AG04450 (cell line): ENCODE measurements at regions not wholly inside any gene's neighbourhood (a gene's known extent, or its start where the extent isn't known, plus 50 kb on each side); places are given as distances from the start of the nearest gene placed in this dataset.
"Not testable (repeated sequence)": the region's sequence is repeated elsewhere in the genome, so short reads cannot be mapped to it uniquely, and the experiment has no call there.

Experiments
- CTCF ChIA-PET: fragments of 300-600, 350-600 bp; formaldehyde crosslinking; extraction: SDS; loops from one replicate; lab custom pipeline; 2022; ENCODE audit warnings: antibody characterized with exemption, inconsistent platforms; lab: Charles Lee
- POLR2A ChIA-PET: fragments of 350-600 bp; formaldehyde crosslinking; extraction: SDS; loops from one replicate; lab custom pipeline; 2021; ENCODE audit warnings: antibody characterized with exemption, inconsistent platforms; lab: Yijun Ruan, JAX
- DNase-seq: peaks from one replicate; pipeline ENCODE4 v3.0.0-alpha.2; 2011; ENCODE audit warnings: low read depth, low spot score
- H3K27ac ChIP-seq: one replicate; pipeline ENCODE4 v1.5.1; 2012; ENCODE audit warnings: low read depth, low read length, control low read depth
- H3K27me3 ChIP-seq: one replicate; pipeline ENCODE4 v1.6.0; 2012; ENCODE audit warnings: low read length; ENCODE audit not compliant: control insufficient read depth, insufficient read depth
- H3K4me3 ChIP-seq: 2 replicates; pipeline ENCODE4 v1.5.1; 2011; ENCODE audit warnings: mild to moderate bottlenecking, low read depth, low read length, control low read depth
- H3K9me3 ChIP-seq: 2 replicates; pipeline ENCODE4 v1.5.1; 2012; ENCODE audit warnings: low read length; ENCODE audit not compliant: control insufficient read depth, insufficient read depth
- TF ChIP-seq, protein P1 (sequence below): IDR thresholded peaks from 2 replicates; pipeline ENCODE4 v1.5.1; 2011; ENCODE audit warnings: low read depth, low read length, control low read depth, inconsistent platforms

- Histone ChIP-seq H3K27me3 (no peaks in the 10 kb centered on the region), H3K4me3 (no peak overlapping the region), H3K9me3 (no peaks in the 10 kb centered on the region), H3K27ac (no peak overlapping the region)
- POLR2A ChIA-PET, result interaction anchor here (0.5 kb wide), 1 partner anchor 249 kb away, joined by 3 read pairs; no protein-coding TSS in a partner anchor
- no peak for DNase-seq
- TF ChIP-seq, protein P1, sequence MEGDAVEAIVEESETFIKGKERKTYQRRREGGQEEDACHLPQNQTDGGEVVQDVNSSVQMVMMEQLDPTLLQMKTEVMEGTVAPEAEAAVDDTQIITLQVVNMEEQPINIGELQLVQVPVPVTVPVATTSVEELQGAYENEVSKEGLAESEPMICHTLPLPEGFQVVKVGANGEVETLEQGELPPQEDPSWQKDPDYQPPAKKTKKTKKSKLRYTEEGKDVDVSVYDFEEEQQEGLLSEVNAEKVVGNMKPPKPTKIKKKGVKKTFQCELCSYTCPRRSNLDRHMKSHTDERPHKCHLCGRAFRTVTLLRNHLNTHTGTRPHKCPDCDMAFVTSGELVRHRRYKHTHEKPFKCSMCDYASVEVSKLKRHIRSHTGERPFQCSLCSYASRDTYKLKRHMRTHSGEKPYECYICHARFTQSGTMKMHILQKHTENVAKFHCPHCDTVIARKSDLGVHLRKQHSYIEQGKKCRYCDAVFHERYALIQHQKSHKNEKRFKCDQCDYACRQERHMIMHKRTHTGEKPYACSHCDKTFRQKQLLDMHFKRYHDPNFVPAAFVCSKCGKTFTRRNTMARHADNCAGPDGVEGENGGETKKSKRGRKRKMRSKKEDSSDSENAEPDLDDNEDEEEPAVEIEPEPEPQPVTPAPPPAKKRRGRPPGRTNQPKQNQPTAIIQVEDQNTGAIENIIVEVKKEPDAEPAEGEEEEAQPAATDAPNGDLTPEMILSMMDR, result no peak
- CTCF ChIA-PET, result interaction anchor here (1.6 kb wide), 1 partner anchor 118 kb away, joined by 4 read pairs; no protein-coding TSS in a partner anchor
These were observed 117.6 kb downstream of the MRPL39 start for GRCh38 chr21:25489673-25490072.

DNA sequence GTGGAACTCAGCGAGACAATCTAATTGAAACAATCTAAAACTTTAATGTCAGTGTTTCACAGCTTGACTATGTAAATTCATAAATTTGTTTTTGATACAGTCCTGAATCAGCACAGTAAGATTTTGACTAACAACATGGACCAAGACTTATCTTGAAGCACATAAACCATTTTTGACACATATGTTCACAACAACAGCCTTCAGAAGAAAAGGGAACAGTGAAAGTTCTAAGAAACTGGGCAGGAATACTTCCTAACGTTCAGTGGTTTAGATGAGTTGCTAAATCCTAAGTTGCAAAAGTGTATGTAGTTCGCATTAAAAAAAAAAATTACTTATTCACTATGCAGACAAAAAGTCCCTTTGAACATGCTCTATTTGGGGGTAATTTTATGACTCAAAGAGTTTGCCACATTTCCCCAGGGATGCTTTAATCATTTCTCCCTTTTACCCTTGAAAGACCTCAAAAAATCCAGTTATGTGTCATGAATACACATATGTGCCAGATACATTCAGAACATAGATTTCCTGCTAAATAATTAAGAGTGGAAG is 120.2 kb downstream of the MRPL39 start:
- ChIA-PET CTCF (no interaction called here), POLR2A (no interaction called here)
- TF ChIP-seq, protein P1, result no peak
- Histone ChIP-seq H3K27me3 (no peaks in the 10 kb centered on the region), H3K4me3 (no peak overlapping the region), H3K9me3 (no peaks in the 10 kb centered on the region), H3K27ac (no peak overlapping the region)
- DNase-seq, result no peak

GRCh38 chr21:25485914-25486313 is 121.4 kb downstream of the MRPL39 start:
- Histone ChIP-seq H3K27me3 (no peaks in the 10 kb centered on the region), H3K9me3 (no peaks in the 10 kb centered on the region), H3K4me3 (no peak overlapping the region), H3K27ac (no peak overlapping the region)
- TF ChIP-seq, protein P1, result no peak
- ChIA-PET CTCF (no interaction called here), POLR2A (no interaction called here)
- DNase-seq, result no peak

- ChIA-PET CTCF (no interaction called here), POLR2A (no interaction called here)
- H3K9me3 ChIP-seq, result no peaks in the 10 kb centered on the region
- H3K4me3 ChIP-seq, result no peak overlapping the region
- H3K27ac ChIP-seq, result no peak overlapping the region
- no peak for DNase-seq
- TF ChIP-seq, protein P1, result no peak
- no peaks in the 10 kb centered on the region for H3K27me3 ChIP-seq
These were observed 139.4 kb downstream of the MRPL39 start for GRCh38 chr21:25467896-25468295.

DNA sequence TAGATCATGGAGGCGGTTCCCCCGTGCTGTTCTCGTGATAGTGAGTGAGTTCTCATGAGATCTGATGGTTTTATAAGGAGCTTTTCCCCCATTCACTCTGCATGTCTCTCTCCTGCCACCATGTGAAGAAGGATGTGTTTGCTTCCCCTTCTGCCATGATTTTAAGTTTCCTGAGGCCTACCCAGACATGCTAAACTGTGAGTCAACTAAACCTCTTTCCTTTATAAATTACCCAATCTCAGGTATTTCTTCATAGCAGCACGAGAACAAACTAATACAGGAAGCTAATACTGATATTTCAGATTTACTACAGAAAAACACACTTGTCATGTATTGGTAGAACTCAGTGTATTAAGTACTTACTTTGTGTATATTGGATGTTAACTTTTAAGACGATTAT is 140.2 kb downstream of the MRPL39 start:
- POLR2A ChIA-PET, DNase-seq, H3K27me3 ChIP-seq, H3K27ac ChIP-seq, H3K4me3 ChIP-seq, H3K9me3 ChIP-seq, CTCF ChIA-PET: not testable (repeated sequence)

- TF ChIP-seq, protein P1, result no peak
- no peak overlapping the region for H3K27ac ChIP-seq
- no peak for DNase-seq
- no peaks in the 10 kb centered on the region for H3K27me3 ChIP-seq
- POLR2A ChIA-PET, result no interaction called here
- no peaks in the 10 kb centered on the region for H3K9me3 ChIP-seq
- CTCF ChIA-PET, result interaction anchor here (0.6 kb wide), 1 partner anchor 18 kb away, joined by 3 read pairs; no protein-coding TSS in a partner anchor
- H3K4me3 ChIP-seq, result no peak overlapping the region
These were observed 140.8 kb downstream of the MRPL39 start for GRCh38 chr21:25466470-25466869.
